ENCODE measurements at regions not wholly inside any gene's neighbourhood (a gene's known extent, or its start where the extent isn't known, plus 50 kb on each side); places are given as distances from the start of the nearest gene placed in this dataset.

- TF ChIP-seq, protein P1, sequence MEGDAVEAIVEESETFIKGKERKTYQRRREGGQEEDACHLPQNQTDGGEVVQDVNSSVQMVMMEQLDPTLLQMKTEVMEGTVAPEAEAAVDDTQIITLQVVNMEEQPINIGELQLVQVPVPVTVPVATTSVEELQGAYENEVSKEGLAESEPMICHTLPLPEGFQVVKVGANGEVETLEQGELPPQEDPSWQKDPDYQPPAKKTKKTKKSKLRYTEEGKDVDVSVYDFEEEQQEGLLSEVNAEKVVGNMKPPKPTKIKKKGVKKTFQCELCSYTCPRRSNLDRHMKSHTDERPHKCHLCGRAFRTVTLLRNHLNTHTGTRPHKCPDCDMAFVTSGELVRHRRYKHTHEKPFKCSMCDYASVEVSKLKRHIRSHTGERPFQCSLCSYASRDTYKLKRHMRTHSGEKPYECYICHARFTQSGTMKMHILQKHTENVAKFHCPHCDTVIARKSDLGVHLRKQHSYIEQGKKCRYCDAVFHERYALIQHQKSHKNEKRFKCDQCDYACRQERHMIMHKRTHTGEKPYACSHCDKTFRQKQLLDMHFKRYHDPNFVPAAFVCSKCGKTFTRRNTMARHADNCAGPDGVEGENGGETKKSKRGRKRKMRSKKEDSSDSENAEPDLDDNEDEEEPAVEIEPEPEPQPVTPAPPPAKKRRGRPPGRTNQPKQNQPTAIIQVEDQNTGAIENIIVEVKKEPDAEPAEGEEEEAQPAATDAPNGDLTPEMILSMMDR (conservative IDR thresholded peaks at IDR 0.05; ENCODE audit: low read length), result no peak
- TF ChIP-seq EZH2phosphoT487 (IDR thresholded peaks at IDR 0.05; ENCODE audit: borderline replicate concordance), result no peak
Observed at GRCh38 chr1:219438386-219438785, 174.5 kb downstream of the ZC3H11B start.
